Vagina (tissue), 2 donors: ENCODE measurements at regions not wholly inside any gene's neighbourhood (a gene's known extent, or its start where the extent isn't known, plus 50 kb on each side); places are given as distances from the start of the nearest gene placed in this dataset.
"Not testable (repeated sequence)": the region's sequence is repeated elsewhere in the genome, so short reads cannot be mapped to it uniquely, and the experiment has no call there.

ENCODE experiments used
- POLR2A ChIP-seq, 2 donors: fragments of 450-650 bp; IDR thresholded peaks; one replicate each; pipeline ENCODE4 v1.6.1; 2017; ENCODE audit warnings: antibody characterized with exemption in 2 of 2, mild to moderate bottlenecking in 2 of 2, moderate library complexity in 2 of 2
- TF ChIP-seq, protein P1 (sequence below), 3 experiments: fragments of 450-650 bp in 2 of 3; fragments of 200-600 bp in 1 of 3; sonication (generic) in 1 of 3; IDR thresholded peaks; one replicate each; pipeline ENCODE4 v1.5.1; 2017 to 2019; ENCODE audit warnings: antibody characterized with exemption in 3 of 3, mild to moderate bottlenecking in 2 of 3, moderate library complexity in 2 of 3

DNA sequence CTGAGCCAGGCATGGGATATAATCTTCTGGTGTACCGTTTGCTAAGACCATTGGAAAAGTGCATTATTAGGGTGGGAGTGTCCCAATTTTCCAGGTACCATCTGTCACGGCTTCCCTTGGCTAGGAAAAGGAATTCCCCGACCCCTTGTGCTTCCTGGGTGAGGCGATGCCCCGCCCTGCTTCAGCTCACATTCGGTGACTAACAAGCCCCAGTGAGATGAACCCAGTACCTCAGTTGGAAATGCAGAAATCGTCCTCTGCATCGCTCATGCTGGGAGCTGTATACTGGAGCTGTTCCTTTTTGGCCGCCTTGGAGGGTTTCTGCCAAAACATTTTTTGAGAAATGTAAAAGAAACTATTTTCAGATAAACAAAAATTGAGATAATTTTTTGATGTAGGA is 53.6 kb upstream of the KCTD8 start:
- TF ChIP-seq, protein P1, sequence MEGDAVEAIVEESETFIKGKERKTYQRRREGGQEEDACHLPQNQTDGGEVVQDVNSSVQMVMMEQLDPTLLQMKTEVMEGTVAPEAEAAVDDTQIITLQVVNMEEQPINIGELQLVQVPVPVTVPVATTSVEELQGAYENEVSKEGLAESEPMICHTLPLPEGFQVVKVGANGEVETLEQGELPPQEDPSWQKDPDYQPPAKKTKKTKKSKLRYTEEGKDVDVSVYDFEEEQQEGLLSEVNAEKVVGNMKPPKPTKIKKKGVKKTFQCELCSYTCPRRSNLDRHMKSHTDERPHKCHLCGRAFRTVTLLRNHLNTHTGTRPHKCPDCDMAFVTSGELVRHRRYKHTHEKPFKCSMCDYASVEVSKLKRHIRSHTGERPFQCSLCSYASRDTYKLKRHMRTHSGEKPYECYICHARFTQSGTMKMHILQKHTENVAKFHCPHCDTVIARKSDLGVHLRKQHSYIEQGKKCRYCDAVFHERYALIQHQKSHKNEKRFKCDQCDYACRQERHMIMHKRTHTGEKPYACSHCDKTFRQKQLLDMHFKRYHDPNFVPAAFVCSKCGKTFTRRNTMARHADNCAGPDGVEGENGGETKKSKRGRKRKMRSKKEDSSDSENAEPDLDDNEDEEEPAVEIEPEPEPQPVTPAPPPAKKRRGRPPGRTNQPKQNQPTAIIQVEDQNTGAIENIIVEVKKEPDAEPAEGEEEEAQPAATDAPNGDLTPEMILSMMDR (IDR thresholded peaks at IDR 0.05) = not testable (repeated sequence)
- TF ChIP-seq POLR2A (IDR thresholded peaks at IDR 0.05) = not testable (repeated sequence)
